Hepatocyte (in vitro differentiated cells): ENCODE measurements at regions not wholly inside any gene's neighbourhood (a gene's known extent, or its start where the extent isn't known, plus 50 kb on each side); places are given as distances from the start of the nearest gene placed in this dataset.

Experiments used
- EZH2 ChIP-seq: fragments of 200-600 bp; sonication (generic); IDR thresholded peaks from 2 replicates; pipeline ENCODE4 v1.6.1; 2016; ENCODE audit warnings: antibody characterized with exemption, mild to moderate bottlenecking, borderline replicate concordance
- TF ChIP-seq, protein P1 (sequence below): fragments of 200-600 bp; sonication (generic); IDR thresholded peaks from 2 replicates; pipeline ENCODE4 v1.5.1; 2016; ENCODE audit warnings: antibody characterized with exemption, mild to moderate bottlenecking; ENCODE audit not compliant: poor library complexity

DNA sequence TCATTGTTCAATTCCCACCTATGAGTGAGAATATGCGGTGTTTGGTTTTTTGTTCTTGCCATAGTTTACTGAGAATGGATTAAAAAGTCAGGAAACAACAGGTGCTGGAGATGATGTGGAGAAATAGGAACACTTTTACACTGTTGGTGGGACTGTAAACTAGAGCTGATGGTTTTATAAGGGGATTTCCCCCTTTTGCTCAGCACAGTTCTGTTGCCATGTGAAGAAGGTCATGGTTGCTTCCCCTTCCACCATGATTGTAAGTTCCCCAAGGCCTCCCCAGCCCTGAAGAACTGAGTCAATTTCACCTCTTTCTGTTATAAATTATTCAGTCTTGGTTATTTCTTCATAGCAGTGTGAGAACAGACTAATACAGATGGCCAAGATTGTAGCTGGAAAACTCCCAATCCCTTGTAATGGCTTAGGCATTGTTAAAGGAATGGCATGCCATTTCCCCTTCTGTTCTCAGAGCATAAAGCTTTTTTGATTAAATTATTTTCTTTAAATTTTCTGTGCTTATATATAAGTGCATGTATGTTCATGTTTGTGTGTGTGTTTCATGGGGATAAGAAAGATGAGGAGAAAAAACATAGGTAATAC lies 144.8 kb downstream of the BACH1 start:
- TF ChIP-seq, protein P1, sequence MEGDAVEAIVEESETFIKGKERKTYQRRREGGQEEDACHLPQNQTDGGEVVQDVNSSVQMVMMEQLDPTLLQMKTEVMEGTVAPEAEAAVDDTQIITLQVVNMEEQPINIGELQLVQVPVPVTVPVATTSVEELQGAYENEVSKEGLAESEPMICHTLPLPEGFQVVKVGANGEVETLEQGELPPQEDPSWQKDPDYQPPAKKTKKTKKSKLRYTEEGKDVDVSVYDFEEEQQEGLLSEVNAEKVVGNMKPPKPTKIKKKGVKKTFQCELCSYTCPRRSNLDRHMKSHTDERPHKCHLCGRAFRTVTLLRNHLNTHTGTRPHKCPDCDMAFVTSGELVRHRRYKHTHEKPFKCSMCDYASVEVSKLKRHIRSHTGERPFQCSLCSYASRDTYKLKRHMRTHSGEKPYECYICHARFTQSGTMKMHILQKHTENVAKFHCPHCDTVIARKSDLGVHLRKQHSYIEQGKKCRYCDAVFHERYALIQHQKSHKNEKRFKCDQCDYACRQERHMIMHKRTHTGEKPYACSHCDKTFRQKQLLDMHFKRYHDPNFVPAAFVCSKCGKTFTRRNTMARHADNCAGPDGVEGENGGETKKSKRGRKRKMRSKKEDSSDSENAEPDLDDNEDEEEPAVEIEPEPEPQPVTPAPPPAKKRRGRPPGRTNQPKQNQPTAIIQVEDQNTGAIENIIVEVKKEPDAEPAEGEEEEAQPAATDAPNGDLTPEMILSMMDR: no peak
- TF ChIP-seq EZH2: no peak
